HG02884 (cell line): ENCODE measurements at regions not wholly inside any gene's neighbourhood (a gene's known extent, or its start where the extent isn't known, plus 50 kb on each side); places are given as distances from the start of the nearest gene placed in this dataset.
"Not testable (repeated sequence)": the region's sequence is repeated elsewhere in the genome, so short reads cannot be mapped to it uniquely, and the experiment has no call there.

Source experiments
- ATAC-seq: cut with Tn5 transposase; IDR thresholded peaks from one replicate; pipeline ENCODE4 v1.9.1; 2021; ENCODE audit warnings: mild to moderate bottlenecking, moderate library complexity; ENCODE audit not compliant: unreplicated experiment

DNA sequence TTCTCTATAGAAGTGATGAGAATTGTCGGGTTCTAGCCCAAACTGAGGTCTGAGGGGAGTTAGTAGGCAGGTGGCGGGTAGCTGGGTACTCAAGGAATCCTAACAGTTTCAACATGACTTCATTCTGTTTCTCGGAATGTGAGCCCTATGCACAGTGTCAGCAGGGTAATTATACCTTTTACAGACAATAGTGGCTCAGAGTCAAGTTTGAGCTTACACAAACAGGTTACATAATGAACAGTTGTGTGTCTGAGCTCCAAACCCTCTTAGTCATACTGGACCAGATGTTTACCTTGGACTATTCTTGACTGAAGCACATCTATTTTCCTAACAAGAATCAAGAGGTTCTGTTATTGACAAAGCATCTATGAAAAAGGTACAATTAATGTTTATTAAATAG is 1066.7 kb upstream of the PCDH20 start:
- ATAC-seq, result no peak

DNA sequence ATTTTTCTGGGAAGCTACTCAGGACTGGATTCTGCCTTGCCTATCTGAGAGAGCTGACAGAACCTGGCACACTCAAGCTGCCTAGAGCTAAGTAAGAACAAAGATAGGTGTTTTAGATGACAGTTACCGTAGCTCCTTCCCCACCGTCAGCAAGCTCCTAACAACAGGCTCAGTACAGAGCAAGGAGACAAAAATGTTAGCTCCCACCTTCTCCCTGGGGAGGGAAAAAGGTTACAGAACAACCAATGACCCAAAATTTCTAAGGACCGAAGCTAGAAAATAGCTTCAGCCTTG is 1058.2 kb upstream of the PCDH20 start:
- no peak for ATAC-seq

DNA sequence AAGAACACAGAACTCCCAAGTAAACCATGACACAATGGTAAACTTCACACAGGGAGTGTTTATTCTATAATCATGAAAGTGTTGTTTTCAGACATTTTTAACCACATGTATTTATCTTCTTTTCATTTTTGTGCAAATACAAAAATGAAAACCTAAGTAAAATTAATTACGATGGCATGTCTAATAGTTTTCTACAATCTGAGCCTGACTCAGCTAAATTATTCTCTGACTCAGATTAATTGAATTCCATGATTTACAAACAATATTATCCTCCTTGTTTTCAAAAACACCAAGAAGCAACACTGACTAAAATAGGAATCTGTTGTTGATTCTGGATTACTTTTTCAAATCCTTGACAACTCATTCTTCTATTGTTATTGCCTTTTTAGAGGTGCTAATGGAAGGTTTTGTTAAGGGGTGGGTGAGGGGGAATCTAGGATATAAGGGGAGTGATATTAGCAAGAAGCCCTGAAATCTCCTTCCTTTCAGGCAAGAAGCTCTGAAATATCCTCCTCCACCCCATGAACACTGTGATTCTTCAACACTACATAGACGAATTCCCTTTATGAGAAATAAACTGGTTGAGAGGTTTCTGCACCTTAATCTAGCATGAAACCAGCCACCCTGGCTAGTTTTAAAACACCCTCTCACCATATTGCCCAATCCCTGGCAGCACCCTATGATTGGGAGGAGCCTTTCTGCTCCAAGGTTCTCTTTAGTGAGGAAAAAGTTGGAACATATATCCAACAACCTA is 1057.7 kb upstream of the PCDH20 start:
- no peak for ATAC-seq

DNA sequence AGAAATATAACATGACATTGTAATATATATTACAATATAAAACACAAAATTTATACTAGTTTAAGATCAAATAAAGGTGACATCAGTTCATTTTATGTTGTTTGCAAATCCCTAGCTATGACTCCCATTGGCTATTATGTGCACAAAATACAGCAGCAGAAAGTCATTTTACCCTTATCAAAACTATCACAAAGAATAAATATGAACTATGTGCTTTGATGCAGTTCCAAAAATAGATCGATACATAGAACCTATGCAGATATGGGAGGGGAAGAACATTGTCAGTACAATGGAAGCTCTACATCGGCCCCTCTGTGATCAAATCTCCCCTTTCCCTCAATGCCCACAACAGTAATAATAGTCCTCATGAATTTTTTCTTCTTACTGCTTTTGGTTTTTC is 1038.1 kb upstream of the PCDH20 start:
- no peak for ATAC-seq

DNA sequence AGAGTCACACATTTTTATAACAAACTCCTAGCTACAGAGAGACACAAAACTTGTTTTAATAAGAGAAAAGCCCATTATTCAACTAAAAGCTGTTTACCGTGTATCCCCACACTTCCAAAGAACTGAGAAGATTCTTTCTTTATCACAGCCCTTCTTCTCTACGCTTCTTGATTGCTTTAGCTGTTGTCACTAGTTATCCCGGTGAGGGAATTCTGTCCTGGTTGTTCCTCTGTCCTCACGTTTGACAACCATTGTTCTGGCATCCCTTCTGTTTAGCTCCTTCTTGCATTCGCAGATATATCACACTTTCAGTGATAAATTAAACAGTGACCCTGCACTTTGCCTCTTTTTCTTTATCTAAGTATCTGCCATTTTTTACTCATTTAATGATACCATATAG is 1035.1 kb upstream of the PCDH20 start:
- ATAC-seq, result no peak

DNA sequence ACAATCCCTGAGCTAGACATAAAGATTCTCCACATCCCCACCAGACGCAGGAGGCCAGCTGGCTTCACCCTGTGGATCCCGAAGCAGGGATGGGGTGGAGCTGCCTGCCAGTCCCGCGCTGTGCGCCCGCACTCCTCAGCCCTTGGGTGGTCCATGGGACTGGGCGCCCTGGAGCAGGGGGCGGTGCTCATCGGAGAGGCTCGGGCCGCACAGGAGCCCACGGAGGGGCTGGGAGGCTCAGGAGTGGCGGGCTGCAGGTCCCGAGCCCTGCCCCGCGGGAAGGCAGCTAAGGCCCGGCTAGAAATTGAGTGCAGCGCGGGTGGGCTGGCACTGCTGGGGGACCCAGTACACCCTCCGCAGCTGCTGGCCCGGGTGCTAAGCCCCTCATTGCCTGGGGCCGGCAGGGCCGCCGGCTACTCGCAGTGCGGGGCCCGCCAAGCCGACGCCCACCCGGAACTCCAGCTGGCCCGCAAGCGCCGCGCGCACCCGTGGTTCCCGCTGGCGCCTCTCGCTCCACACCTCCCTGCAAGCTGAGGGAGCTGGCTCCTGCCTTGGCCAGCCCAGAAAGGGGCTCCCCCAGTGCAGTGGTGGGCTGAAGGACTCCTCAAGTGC is 1032.2 kb upstream of the PCDH20 start:
- not testable (repeated sequence) for ATAC-seq

DNA sequence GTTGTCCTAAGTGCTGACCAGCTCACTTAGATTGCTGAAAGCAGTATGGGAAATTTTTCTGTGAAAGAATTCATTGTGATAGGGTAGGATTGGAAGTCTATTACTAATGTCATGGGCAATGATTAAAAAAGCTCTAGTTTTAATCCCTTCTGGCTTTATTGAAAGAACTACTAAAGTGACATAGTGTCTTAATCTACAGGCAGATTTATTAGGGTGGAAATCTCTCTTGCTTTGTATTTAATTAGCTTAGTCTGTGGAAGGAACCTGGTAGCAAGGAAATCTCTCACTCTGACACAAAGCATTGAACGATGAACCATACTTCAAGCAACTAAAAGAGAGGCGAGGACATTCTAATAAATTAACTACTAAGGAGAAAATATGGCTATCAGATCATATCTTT is 1029.2 kb upstream of the PCDH20 start:
- no peak for ATAC-seq

DNA sequence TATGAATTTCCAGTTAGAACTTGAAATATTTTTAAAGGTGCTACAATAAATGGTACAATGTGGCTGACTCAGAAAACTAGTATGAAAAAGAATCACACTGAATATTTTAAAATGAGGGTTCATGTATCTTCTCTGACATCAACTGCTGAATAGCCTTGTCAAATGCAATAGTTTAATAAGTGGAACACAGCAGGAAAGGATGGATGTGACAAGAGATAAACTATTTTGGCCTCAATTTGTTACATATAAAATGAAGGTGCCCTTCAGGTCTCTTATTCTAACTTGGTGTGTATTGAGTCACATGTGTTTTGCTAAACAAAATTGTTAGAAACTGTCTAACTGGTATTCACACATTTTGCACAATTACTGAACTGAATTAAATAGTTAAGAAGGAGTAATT is 1018.4 kb upstream of the PCDH20 start:
- ATAC-seq, result no peak

DNA sequence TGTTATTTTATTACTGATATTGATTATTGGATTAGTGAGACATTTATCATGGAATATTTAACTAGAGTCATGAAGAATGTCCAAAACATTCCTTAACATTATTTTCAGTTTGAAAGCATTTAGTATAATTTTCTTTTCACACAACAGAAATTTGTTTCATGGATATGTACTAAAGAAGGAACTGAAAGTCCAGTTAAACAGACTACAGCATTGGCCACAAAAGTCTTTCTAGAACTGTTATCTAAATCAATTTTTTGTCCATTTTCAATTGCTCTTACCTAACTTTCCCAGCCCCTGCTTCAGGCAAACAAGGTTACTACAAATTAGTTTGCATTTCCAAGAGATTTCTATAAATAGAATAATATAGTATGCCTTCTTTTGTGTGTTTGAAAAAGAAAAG is 1018.0 kb upstream of the PCDH20 start:
- no peak for ATAC-seq

DNA sequence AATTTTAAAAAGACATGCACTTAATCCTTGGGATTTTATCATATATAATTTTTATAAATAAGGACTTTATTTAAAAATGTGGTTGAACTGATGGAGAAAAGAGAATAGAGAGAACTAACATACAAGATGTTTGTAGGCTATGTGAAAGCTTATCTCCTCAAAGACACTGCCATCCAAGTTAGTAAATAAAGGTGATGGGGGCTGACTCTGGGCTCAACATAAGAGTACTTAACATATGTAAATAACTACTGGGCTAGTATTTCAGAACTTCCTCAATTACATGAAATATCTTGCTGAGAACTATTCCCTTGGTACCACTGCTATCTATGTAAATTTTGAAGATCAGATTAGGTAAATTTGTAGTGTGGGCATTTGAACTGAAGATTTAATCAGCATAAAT is 1017.3 kb upstream of the PCDH20 start:
- no peak for ATAC-seq

DNA sequence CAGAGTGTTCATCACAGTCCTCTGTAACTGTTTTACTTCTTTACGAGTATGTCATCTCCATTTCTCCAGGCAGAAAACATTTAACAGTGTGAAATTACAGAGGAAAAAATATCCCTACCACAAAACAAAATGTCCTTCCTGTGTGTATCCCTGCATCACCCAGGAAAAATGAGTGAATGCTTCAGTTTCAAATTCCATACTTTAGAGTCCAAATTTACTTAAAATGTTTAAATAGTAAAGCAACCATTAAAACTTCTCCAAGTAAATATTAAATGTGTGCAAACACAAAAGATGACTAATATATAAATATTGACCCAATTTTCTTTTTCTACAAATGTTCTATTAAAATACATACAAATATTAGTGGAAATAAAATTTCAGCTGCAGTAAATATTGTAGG is 1016.6 kb upstream of the PCDH20 start:
- ATAC-seq, result no peak

DNA sequence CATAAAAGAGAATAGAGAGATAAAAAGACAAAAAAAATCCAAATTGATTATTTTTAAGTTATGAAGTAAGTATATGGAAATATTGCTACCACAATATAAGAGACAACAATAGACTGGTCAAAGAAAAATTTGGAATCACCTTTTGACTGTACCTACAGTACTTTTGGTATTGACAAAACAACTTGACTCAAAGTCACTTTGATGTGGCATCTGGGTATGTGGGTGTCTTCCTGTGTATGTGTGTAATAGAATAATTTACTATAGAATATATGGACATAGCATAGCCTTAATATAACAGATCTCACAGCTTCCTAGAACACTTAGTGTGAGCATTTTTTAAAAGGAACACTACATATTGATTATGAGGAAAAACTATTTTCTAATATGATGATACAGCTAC is 1016.2 kb upstream of the PCDH20 start:
- no peak for ATAC-seq

DNA sequence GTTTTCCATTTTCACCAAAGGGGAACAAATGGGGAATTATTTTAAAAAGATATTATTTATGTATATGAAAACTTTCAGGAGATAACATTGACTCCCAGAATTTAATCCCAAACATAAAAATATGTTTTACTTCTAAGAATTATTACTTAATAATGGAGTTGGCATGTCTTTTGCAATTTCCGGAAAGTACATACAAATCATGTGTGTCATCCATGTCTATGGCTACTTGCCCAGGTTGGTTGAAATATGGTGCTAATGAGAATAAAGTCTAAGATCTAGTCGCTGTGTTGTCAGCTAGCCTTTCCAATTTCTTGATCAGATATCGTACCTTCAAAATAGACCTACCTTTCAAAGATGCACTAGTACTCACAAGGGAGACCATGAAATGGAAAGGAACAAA is 1003.2 kb upstream of the PCDH20 start:
- no peak for ATAC-seq

DNA sequence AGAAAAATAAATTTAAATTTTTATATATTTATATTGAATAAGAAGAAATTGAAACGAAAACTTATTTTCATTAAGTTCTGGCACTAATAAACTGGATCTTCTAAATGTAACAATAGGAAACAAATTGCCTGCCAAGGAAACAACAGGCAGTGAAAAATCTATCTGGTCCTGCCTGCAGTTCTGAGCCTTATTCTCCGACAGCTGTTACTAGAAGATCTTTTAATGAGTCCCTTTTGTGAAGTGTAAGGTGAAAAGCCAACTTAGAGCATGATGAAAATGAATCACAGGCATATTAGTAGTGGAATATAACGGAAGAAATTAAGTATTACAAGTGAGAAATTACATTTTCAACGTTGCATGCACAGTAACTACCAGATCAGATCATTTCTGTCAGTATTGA is 1002.7 kb upstream of the PCDH20 start:
- ATAC-seq, result no peak

DNA sequence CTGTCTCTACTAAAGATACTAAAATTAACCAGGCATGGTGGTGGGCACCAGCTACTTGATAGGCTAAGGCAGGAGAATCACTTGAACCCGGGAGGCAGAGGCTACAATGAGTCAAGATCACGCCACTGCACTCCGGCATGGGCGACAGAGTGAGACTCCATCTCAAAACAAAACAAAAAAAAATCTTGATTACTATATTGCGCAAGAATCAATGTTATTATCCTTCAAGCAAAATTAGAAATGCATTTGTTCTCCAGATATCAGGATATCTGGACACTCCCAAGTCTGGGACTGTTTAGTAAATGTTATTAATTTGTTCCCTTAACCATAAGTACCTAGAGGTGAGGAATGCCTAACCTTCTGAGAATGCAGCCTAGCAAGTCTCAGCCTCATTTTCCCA is 992.2 kb upstream of the PCDH20 start:
- ATAC-seq, result no peak

DNA sequence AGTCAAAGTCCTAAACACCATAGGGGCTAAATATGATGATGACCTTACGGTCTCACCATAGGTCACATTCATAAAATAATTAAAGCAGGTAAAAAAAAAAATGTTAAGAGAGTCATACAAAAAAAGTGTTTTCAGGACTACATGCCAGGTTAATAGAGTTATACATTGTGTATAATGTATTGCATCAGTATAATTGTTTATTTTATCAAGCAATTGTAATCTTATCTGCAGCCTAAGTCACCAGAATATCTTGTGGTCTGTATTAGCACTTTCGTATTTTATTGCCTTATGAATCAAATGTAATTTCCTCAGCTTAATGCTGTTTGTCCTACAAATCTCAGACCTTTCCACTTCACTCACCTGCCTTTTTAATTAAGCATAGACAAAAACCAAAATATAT is 972.9 kb upstream of the PCDH20 start:
- ATAC-seq, result no peak

DNA sequence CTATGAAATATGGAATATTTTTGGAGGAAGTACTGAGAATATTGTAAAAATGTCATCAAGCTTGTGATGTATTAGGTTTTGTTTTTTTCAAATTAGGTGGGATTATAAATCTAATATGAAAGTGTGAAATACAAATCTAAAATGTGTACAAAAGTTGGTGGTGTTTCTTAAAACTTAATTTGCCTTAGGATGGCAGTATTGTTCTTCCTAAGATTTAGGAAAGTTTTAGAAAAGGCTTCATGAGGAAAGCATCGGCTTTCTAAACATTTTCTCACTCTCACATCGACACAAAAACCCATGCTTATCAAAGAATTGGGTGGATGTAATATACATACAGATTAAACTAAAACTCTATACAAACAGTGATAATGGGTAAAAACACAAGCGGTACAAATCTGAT is 972.0 kb upstream of the PCDH20 start:
- no peak for ATAC-seq

DNA sequence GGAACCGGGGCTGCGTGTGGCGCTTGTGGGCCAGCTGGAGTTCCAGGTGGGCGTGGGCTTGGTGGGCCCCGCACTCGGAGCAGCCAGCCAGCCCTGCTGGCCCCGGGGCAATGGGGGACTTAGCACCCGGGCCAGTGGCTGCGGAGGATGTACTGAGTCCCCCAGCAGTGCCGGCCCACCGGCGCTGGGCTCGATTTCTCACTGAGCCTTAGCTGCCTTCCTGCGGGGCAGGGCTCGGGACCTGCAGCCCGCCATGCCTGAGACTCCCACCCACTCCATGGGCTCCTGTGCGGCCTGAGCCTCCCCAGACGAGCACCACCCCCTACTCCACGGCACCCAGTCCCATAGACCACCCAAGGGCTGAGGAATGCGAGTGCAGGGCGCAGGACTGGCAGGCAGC is 963.6 kb upstream of the PCDH20 start:
- not testable (repeated sequence) for ATAC-seq

DNA sequence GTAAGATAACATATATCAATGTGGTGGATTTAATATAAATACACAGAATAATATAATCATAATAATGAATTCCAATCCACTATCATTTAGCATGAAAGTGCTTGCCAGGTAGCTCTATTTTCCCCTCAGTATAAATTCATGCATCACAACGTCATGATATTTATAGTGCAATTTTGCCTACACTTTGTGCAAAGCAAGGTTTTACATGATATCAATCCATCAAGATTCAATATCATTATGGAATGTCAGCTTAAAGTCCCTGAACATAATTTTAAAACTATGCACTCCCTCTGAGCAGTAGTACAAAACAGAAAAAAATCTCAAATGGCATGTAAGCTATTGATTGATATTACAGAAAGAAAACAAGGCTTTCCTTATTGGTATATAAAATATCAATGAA is 962.2 kb upstream of the PCDH20 start:
- no peak for ATAC-seq

DNA sequence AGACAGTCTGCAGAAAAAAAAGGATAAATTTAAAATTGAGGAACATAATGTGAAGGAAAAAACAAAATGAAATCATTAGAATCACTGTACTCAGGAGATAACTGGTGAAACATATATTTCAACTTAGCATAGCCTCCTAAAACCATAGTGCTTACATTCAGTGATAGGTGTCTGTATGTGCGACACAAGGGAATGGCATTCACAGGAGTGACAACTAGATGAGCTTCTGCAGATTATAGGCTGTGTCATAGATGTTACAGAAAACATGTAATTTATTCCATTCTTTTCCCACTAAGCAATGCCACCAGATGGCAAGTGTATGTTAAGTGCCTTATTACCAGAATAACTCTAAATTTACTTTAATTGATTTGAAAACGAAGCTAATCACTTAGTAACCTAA is 960.0 kb upstream of the PCDH20 start:
- no peak for ATAC-seq

DNA sequence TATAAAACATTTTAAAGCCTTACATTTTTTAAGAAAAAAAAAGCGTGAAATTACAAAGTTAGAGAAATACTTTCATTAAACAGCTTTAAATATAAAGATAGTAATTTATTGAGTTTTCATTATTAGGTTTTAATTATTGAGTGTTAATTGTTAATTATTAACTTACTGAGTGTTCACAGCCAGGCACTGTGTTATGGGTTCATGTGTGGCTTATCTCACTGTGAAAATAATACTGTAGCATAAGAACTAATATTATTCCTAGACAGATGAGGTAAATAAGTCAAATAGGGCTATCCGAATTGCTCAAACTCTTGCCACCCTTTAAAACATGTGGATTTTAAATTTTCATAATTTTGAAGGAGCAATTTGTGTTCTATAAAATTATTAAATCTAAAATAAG is 956.1 kb upstream of the PCDH20 start:
- ATAC-seq, result no peak

DNA sequence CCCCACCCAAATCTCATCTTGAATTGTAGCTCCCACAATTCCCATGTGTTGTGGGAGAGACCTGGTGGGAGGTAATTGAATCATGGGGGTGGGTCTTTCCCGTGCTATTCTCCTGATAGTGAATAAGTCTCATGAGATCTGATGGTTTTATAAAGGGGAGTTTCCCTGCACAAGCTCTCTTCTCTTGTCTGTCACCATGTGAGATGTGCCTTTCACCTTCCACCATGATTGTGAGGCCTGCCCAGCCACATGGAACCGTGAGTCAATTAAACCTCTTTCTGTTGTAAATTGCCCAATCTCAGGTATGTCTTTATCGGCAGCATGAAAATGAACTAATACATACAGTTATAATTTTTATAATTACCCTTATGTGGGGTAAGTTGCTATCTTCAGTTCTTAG is 952.3 kb upstream of the PCDH20 start:
- ATAC-seq, result not testable (repeated sequence)

DNA sequence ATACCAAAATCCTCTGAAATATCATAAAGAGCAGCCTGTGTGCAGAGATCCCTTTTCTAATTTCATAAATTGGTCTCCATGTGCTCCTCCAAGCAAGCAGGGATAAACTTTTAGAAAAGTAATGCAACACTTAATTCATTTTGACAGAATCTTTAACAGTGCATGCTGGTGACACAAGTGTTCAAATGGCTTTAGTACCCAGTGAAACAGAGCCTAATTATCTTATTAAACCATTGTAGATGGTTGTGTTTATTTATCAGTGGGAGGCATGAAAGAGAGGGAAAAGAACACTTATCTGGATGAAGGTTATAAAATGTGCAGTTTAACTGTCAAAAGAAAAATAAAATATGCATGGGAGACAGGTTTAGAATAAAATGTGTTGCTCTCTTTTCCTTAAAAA is 945.0 kb upstream of the PCDH20 start:
- no peak for ATAC-seq
